IMR-90 (cell line): ENCODE measurements at regions not wholly inside any gene's neighbourhood (a gene's known extent, or its start where the extent isn't known, plus 50 kb on each side); places are given as distances from the start of the nearest gene placed in this dataset.
A peak's percentile ranks its signal among the peaks of the same experiment; 100 is the strongest.

Experiments
- ATAC-seq: fragments of 200-7000 bp; cut with Tn5 transposase; 2 replicates; pipeline ENCODE4 v1.9.1; 2020; ENCODE audit warnings: low read depth, mild to moderate bottlenecking, moderate library complexity
- BruUV-seq: library from RNA; stranded (reverse); fragments of 400-500 nt; replicated peaks from 2 replicates; lab custom pipeline; 2021; lab: Mats Ljungman, UMichigan
- CTCF ChIA-PET: fragments of 300-600 bp; formaldehyde crosslinking; extraction: SDS; loops from one replicate; lab custom pipeline; 2021; ENCODE audit warnings: antibody characterized with exemption; lab: Yijun Ruan, JAX
- POLR2A ChIA-PET: fragments of 300-600 bp; sonication (Branson Sonifier 250); formaldehyde crosslinking; loops from one replicate; lab custom pipeline; 2022; ENCODE audit warnings: antibody characterized with exemption; ENCODE audit not compliant: unreplicated experiment; lab: Charles Lee
- DNase-seq: peaks from one replicate; pipeline ENCODE4 v3.0.0; 2013
- H2AFZ ChIP-seq: replicated peaks from 2 replicates; pipeline ENCODE3; 2013; ENCODE audit warnings: low read length, mild to moderate bottlenecking; ENCODE audit not compliant: poor library complexity
- H2AK5ac ChIP-seq: 2 replicates; pipeline ENCODE4 v1.6.1; 2013; ENCODE audit warnings: low read depth, low read length, inconsistent platforms
- H2AK9ac ChIP-seq: replicated peaks from 2 replicates; pipeline ENCODE3; 2013; ENCODE audit warnings: mild to moderate bottlenecking, low read depth, low read length, moderate library complexity; ENCODE audit not compliant: poor library complexity
- H2BK120ac ChIP-seq: 2 replicates; pipeline ENCODE4 v1.6.1; 2013; ENCODE audit warnings: low read depth, low read length, inconsistent platforms
- H2BK15ac ChIP-seq: 3 replicates; pipeline ENCODE4 v1.6.1; 2013; ENCODE audit warnings: low read depth, low read length, inconsistent platforms
- H2BK20ac ChIP-seq: 2 replicates; pipeline ENCODE4 v1.6.1; 2013; ENCODE audit warnings: low read depth, mild to moderate bottlenecking, inconsistent platforms, low read length, moderate library complexity
- H2BK5ac ChIP-seq: 2 replicates; pipeline ENCODE4 v1.6.1; 2013; ENCODE audit warnings: mild to moderate bottlenecking, low read depth, low read length, inconsistent platforms; ENCODE audit not compliant: poor library complexity, severe bottlenecking
- H3K14ac ChIP-seq: replicated peaks from 2 replicates; pipeline ENCODE4 v1.6.1; 2013; ENCODE audit warnings: low read depth, low read length, inconsistent platforms
- H3K18ac ChIP-seq: 2 replicates; pipeline ENCODE4 v1.6.1; 2013; ENCODE audit warnings: low read depth, low read length, control low read depth
- H3K23ac ChIP-seq: 2 replicates; pipeline ENCODE4 v1.6.1; 2013; ENCODE audit warnings: low read depth, low read length, inconsistent platforms
- H3K27ac ChIP-seq: 2 replicates; pipeline ENCODE4 v1.5.1; 2013; ENCODE audit warnings: mild to moderate bottlenecking, control low read depth, low read length; ENCODE audit not compliant: insufficient read depth
- H3K27me3 ChIP-seq: 2 replicates; pipeline ENCODE4 v1.6.1; 2013; ENCODE audit warnings: low read length; ENCODE audit not compliant: control insufficient read depth, insufficient read depth
- H3K36me3 ChIP-seq: 2 replicates; pipeline ENCODE4 v1.6.1; 2013; ENCODE audit warnings: low read length, mixed read lengths; ENCODE audit not compliant: control insufficient read depth, insufficient read depth
- H3K4ac ChIP-seq: 2 replicates; pipeline ENCODE4 v1.6.1; 2013; ENCODE audit warnings: low read depth, low read length, inconsistent platforms
- H3K4me1 ChIP-seq: 2 replicates; pipeline ENCODE4 v1.6.1; 2013; ENCODE audit warnings: low read length, mixed read lengths; ENCODE audit not compliant: control insufficient read depth, insufficient read depth
- H3K4me2 ChIP-seq: 2 replicates; pipeline ENCODE4 v1.6.1; 2013; ENCODE audit warnings: low read depth, mild to moderate bottlenecking, control low read depth, low read length, moderate library complexity
- H3K4me3 ChIP-seq: 2 replicates; pipeline ENCODE4 v1.5.1; 2013; ENCODE audit warnings: low read depth, mild to moderate bottlenecking, control low read depth, low read length, moderate library complexity; ENCODE audit not compliant: insufficient read depth
- H3K56ac ChIP-seq: 2 replicates; pipeline ENCODE4 v1.6.1; 2013; ENCODE audit warnings: low read length, inconsistent platforms; ENCODE audit not compliant: insufficient read depth; ENCODE audit errors: extremely low read depth
- H3K79me1 ChIP-seq, 2 experiments: 2 replicates each; pipeline ENCODE4 v1.6.1; 2013; ENCODE audit warnings: low read length in 2 of 2, inconsistent platforms in 1 of 2, low read depth in 1 of 2
- H3K9ac ChIP-seq: 2 replicates; pipeline ENCODE4 v1.6.1; 2013; ENCODE audit warnings: low read depth, low read length, control low read depth
- H3K9me1 ChIP-seq: 2 replicates; pipeline ENCODE4 v1.6.1; 2013; ENCODE audit warnings: low read length, inconsistent platforms; ENCODE audit not compliant: insufficient read depth
- H3K9me3 ChIP-seq: 2 replicates; pipeline ENCODE4 v1.6.1; 2013; ENCODE audit warnings: low read length; ENCODE audit not compliant: control insufficient read depth, insufficient read depth
- H4K20me1 ChIP-seq: 2 replicates; pipeline ENCODE4 v1.6.1; 2013; ENCODE audit warnings: low read length, inconsistent platforms; ENCODE audit not compliant: insufficient read depth
- H4K5ac ChIP-seq: 2 replicates; pipeline ENCODE4 v1.6.1; 2013; ENCODE audit warnings: mild to moderate bottlenecking, low read depth, low read length, control low read depth
- H4K8ac ChIP-seq, 2 experiments: 2 replicates each; pipeline ENCODE4 v1.6.1; 2013; ENCODE audit warnings: low read depth in 2 of 2, low read length in 2 of 2, control low read depth in 1 of 2, inconsistent platforms in 1 of 2
- H4K91ac ChIP-seq: 2 replicates; pipeline ENCODE4 v1.6.1; 2013; ENCODE audit warnings: low read depth, low read length, inconsistent platforms; ENCODE audit not compliant: insufficient read depth
- BHLHE40 ChIP-seq: fragments of 150-350 bp; IDR thresholded peaks from 2 replicates; pipeline ENCODE4 v1.6.1; 2016; ENCODE audit warnings: mild to moderate bottlenecking, low read depth, low read length
- CEBPB ChIP-seq: IDR thresholded peaks from 2 replicates; pipeline ENCODE4 v1.6.1; 2012; ENCODE audit warnings: low read depth, low read length, improper control_type of control experiment
- CHD1 ChIP-seq: IDR thresholded peaks from 2 replicates; pipeline ENCODE4 v1.6.1; 2012; ENCODE audit warnings: low read depth, low read length, improper control_type of control experiment
- CTCF ChIP-seq: conservative IDR thresholded peaks from 2 replicates; pipeline ENCODE4 v1.5.1; 2012; ENCODE audit warnings: mild to moderate bottlenecking, low read depth, low read length, improper control_type of control experiment
- ELK1 ChIP-seq: fragments of 150-350 bp; IDR thresholded peaks from 2 replicates; pipeline ENCODE4 v1.6.1; 2016; ENCODE audit warnings: low read depth, mild to moderate bottlenecking, low read length, moderate library complexity, borderline replicate concordance
- FOS ChIP-seq: fragments of 150-350 bp; IDR thresholded peaks from 2 replicates; pipeline ENCODE4 v1.6.1; 2016; ENCODE audit warnings: low read depth, low read length
- MAFK ChIP-seq: IDR thresholded peaks from 2 replicates; pipeline ENCODE4 v1.6.1; 2012; ENCODE audit warnings: low read depth, low read length, improper control_type of control experiment
- MAZ ChIP-seq: IDR thresholded peaks from 2 replicates; pipeline ENCODE4 v1.6.1; 2012; ENCODE audit warnings: low read depth, mild to moderate bottlenecking, low read length, improper control_type of control experiment, moderate library complexity, borderline replicate concordance
- MXI1 ChIP-seq: IDR thresholded peaks from 2 replicates; pipeline ENCODE4 v1.6.1; 2012; ENCODE audit warnings: low read depth, mild to moderate bottlenecking, low read length, moderate library complexity, borderline replicate concordance
- NFE2L2 ChIP-seq: fragments of 150-350 bp; IDR thresholded peaks from 2 replicates; pipeline ENCODE4 v1.6.1; 2016; ENCODE audit warnings: low read depth, mild to moderate bottlenecking, low read length
- POLR2A ChIP-seq: IDR thresholded peaks from 2 replicates; pipeline ENCODE4 v1.6.1; 2012; ENCODE audit warnings: mild to moderate bottlenecking, low read depth, low read length
- RAD21 ChIP-seq: IDR thresholded peaks from 2 replicates; pipeline ENCODE4 v1.6.1; 2012; ENCODE audit warnings: low read length, improper control_type of control experiment
- RCOR1 ChIP-seq: IDR thresholded peaks from 2 replicates; pipeline ENCODE4 v1.6.1; 2012; ENCODE audit warnings: mild to moderate bottlenecking, low read length, improper control_type of control experiment; ENCODE audit not compliant: insufficient replicate concordance
- RFX5 ChIP-seq: IDR thresholded peaks from 2 replicates; pipeline ENCODE4 v1.8.0; 2012; ENCODE audit warnings: low read depth, mild to moderate bottlenecking, low read length, moderate library complexity
- SMC3 ChIP-seq: fragments of 150-350 bp; IDR thresholded peaks from 2 replicates; pipeline ENCODE4 v1.6.1; 2016; ENCODE audit warnings: low read depth, mild to moderate bottlenecking, antibody characterized with exemption, low read length, moderate library complexity
- USF2 ChIP-seq: fragments of 150-350 bp; IDR thresholded peaks from 2 replicates; pipeline ENCODE4 v1.6.1; 2017; ENCODE audit warnings: mild to moderate bottlenecking, antibody characterized with exemption, low read length, low read depth
- WGBS, 2 experiments: methylation state at CpG; one replicate each; pipeline versions ENCODE4 v1.1.5 to v1.1.7; 2013; ENCODE audit warnings: missing lambda C conversion rate in 2 of 2; ENCODE audit not compliant: insufficient read length in 1 of 2; ENCODE audit errors: extremely low coverage in 2 of 2; 5-methylcytosine and 5-hydroxymethylcytosine counted together
- dilution Hi-C: fragments of 300-500 bp; cut with HindIII; formaldehyde crosslinking; loops from one replicate; pipeline ENCODE4 v1.14.3; 2018; ENCODE audit warnings: low sequenced_read_pairs; ENCODE audit not compliant: unreplicated experiment
- in situ Hi-C: fragments of 300-500 bp; cut with MboI; formaldehyde crosslinking; loops from 3 replicates; pipeline ENCODE4 v1.14.3; 2019; ENCODE audit warnings: low sequenced_read_pairs, inconsistent platforms, mixed read lengths
- intact Hi-C: fragments of 100-400 bp; cut with micrococcal nuclease; formaldehyde crosslinking; loops from 2 replicates; pipeline ENCODE4 v1.10.0; 2022

- Histone ChIP-seq H3K79me1 (no peaks in the 10 kb centered on the region), H3K9me1 (peaks cover 8% of the 10 kb centered on the region; the same call in 1 of the 2 replicates), H4K20me1 (no peaks in the 10 kb centered on the region), H3K36me3 (no peaks in the 10 kb centered on the region), H4K8ac (no peak overlapping the region), H2BK20ac (0 out of 2 replicates have a peak overlapping the region, but pooled peaks have one; percentile 22), H2BK120ac (peak overlapping the region; percentile 9; the same call in 1 of the 2 replicates), H4K91ac (no peak overlapping the region), H3K27me3 (no peaks in the 10 kb centered on the region), H3K4me3 (no peak overlapping the region; the same call in 1 of the 2 replicates), H2BK5ac (no peak overlapping the region), H2AK9ac (no peak overlapping the region), H2AFZ (no peak overlapping the region), H3K4ac (no peak overlapping the region), H3K23ac (no peak overlapping the region), H3K9me3 (no peaks in the 10 kb centered on the region), H3K4me1 (peaks cover 7% of the 10 kb centered on the region), H3K9ac (no peak overlapping the region), H3K56ac (no peak overlapping the region), H3K18ac (peak overlapping the region; percentile 33; the same call in 1 of the 2 replicates), H2AK5ac (no peak overlapping the region), H3K27ac (no peak overlapping the region), H3K14ac (peak overlapping the region; percentile 4; the same call in 1 of the 2 replicates), H2BK15ac (no peak overlapping the region), H3K4me2 (peak overlapping the region; percentile 78), H4K5ac (peak overlapping the region; percentile 48; the same call in 1 of the 2 replicates)
- WGBS, 2 experiments, result no CpG with 5 or more reads among the region's 3 CpGs
- TF ChIP-seq RFX5 (no peak), RAD21 (no peak), RCOR1 (no peak), CEBPB (no peak), CTCF (no peak), MXI1 (no peak), ELK1 (no peak), NFE2L2 (no peak), BHLHE40 (no peak), MAFK (no peak), POLR2A (no peak), MAZ (no peak), FOS (no peak), SMC3 (no peak), USF2 (no peak), CHD1 (no peak)
- intact Hi-C loops, result no loop called here
- no TSS peak for BruUV-seq
- POLR2A ChIA-PET, result no interaction called here
- DNase-seq, result peak; percentile 45
- CTCF ChIA-PET, result no interaction called here
- in situ Hi-C loops, result no loop called here
- dilution Hi-C loops, result no loop called here
- peak; percentile 67 for ATAC-seq
Observed at GRCh38 chr3:99545941-99546580, 92.3 kb upstream of the COL8A1 start.
